BE2C (cell line): ENCODE measurements at regions not wholly inside any gene's neighbourhood (a gene's known extent, or its start where the extent isn't known, plus 50 kb on each side); places are given as distances from the start of the nearest gene placed in this dataset.

Experiments used
- DNase-seq: peaks from one replicate; pipeline ENCODE4 v3.0.0-alpha.2; 2020
- H3K27me3 ChIP-seq: fragments of 250-450 bp; sonication (Bioruptor Pico); 2 replicates; pipeline ENCODE4 v1.5.1; 2020; ENCODE audit warnings: mild to moderate bottlenecking
- H3K36me3 ChIP-seq: fragments of 250-450 bp; sonication (Bioruptor Pico); 2 replicates; pipeline ENCODE4 v1.5.1; 2020; ENCODE audit warnings: mild to moderate bottlenecking
- H3K4me1 ChIP-seq: fragments of 250-450 bp; sonication (Bioruptor Pico); 2 replicates; pipeline ENCODE4 v1.5.1; 2020
- H3K4me3 ChIP-seq: 2 replicates; pipeline ENCODE4 v1.5.1; 2011; ENCODE audit warnings: low read depth, low read length
- H3K9me3 ChIP-seq: fragments of 250-450 bp; sonication (Bioruptor Pico); 2 replicates; pipeline ENCODE4 v1.5.1; 2020
- TF ChIP-seq, protein P1 (sequence below): IDR thresholded peaks from 2 replicates; pipeline ENCODE4 v1.5.1; 2012; ENCODE audit warnings: mild to moderate bottlenecking, low read depth, low read length

DNA sequence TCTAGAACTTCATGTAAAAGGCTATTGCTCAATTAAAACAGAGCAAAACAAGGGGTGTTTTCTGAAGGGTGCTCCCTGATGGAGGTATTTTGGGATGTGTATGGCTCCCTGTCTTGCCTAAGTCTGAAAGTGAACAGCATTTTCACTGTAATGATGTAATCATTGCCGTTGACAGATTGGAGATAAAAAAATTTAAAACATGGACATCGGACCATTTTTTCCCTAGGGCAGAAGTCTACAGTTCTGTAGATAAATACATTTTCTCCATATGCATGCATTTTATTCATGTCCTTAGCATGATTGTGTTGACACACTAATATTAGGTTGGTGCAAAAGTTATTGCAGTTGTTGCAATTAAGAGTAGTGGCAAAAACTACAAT is 85.1 kb upstream of the ATXN1 start:
- Histone ChIP-seq H3K9me3 (no peaks in the 10 kb centered on the region), H3K27me3 (no peaks in the 10 kb centered on the region), H3K4me1 (no peaks in the 10 kb centered on the region), H3K4me3 (no peak overlapping the region), H3K36me3 (no peaks in the 10 kb centered on the region)
- DNase-seq = no peak
- TF ChIP-seq, protein P1, sequence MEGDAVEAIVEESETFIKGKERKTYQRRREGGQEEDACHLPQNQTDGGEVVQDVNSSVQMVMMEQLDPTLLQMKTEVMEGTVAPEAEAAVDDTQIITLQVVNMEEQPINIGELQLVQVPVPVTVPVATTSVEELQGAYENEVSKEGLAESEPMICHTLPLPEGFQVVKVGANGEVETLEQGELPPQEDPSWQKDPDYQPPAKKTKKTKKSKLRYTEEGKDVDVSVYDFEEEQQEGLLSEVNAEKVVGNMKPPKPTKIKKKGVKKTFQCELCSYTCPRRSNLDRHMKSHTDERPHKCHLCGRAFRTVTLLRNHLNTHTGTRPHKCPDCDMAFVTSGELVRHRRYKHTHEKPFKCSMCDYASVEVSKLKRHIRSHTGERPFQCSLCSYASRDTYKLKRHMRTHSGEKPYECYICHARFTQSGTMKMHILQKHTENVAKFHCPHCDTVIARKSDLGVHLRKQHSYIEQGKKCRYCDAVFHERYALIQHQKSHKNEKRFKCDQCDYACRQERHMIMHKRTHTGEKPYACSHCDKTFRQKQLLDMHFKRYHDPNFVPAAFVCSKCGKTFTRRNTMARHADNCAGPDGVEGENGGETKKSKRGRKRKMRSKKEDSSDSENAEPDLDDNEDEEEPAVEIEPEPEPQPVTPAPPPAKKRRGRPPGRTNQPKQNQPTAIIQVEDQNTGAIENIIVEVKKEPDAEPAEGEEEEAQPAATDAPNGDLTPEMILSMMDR = no peak

DNA sequence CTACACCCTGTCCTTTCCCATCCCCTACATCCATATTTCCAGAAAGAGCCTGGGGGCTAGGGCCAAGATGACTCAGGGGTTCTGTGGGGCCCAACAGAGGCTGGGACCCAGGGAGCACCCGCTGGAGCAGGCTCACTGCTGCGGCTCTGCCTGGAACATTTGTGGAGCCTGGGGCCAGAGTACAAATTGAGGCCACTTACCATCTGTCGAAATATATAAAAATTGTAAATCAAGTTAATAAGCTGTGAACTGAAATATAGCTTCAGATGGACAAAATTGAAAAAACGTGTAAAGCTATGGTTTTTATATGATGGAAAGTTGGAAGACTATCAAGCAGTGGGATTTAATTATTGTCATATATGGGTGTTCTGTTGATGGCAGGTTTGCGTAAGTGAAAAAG is 82.9 kb upstream of the ATXN1 start:
- H3K4me1 ChIP-seq = no peaks in the 10 kb centered on the region
- H3K4me3 ChIP-seq = no peak overlapping the region
- no peaks in the 10 kb centered on the region for H3K9me3 ChIP-seq
- no peaks in the 10 kb centered on the region for H3K36me3 ChIP-seq
- no peaks in the 10 kb centered on the region for H3K27me3 ChIP-seq
- DNase-seq = peak; percentile 22
- TF ChIP-seq, protein P1 = no peak

DNA sequence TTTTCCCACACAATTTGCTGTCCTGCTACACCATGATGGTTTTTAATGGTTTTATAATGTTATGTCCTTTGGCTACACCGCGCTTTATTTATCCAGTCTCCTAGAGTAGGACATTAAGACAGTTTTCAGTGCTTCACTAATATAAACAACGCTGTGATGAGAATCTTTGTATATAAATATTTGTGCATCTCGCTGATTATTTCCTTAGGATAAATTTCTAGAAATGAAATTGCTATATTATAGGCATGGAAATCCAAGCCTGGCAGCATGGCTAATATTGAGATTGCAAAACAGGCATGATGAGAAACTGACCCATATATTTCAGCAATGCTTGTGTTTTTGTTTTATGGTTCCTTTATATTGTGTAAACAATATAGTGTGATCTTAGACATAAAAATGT is 81.4 kb upstream of the ATXN1 start:
- no peak overlapping the region for H3K4me3 ChIP-seq
- no peaks in the 10 kb centered on the region for H3K36me3 ChIP-seq
- H3K27me3 ChIP-seq = no peaks in the 10 kb centered on the region
- no peaks in the 10 kb centered on the region for H3K9me3 ChIP-seq
- no peak for DNase-seq
- no peaks in the 10 kb centered on the region for H3K4me1 ChIP-seq
- TF ChIP-seq, protein P1 = no peak

DNA sequence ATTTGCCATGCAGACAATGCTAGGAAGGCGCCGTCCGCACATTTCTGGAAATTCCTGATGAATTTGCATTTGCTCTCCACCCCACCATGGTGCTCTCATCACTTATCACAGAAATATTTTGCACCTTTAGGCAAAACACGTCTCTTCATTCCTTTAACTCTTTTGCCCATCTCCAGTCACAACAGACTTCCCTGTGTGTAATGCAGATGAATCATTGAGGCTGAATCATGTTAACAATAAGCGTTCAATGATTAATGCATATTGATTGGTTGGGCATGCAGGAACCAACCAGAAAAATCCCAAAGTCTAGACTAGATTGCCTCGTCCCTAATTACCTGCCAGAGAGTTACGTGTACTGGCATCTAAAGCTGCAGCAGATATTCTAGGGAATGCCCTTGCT is 80.0 kb upstream of the ATXN1 start:
- no peaks in the 10 kb centered on the region for H3K36me3 ChIP-seq
- no peaks in the 10 kb centered on the region for H3K9me3 ChIP-seq
- DNase-seq = no peak
- TF ChIP-seq, protein P1 = no peak
- H3K27me3 ChIP-seq = no peaks in the 10 kb centered on the region
- H3K4me1 ChIP-seq = no peaks in the 10 kb centered on the region
- H3K4me3 ChIP-seq = no peak overlapping the region

DNA sequence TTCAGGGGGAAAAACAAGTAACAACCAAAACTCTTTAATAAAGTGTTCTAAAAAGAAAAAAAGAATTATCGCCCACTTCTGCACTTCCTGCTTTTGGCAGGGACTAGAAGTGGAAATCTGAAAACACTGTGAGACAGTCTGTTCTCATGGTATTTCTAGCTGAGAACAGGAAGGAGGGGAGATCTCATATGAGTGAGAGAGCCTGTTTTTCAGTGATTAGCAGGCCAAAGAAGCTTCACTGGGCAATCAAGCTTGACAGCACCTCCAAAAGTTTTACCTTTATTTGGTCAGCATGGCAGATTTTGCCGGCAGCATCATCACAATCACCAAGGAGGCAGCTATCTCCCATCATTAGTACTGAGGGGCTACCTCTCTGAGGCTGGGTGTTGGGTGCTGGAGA is 79.5 kb upstream of the ATXN1 start:
- Histone ChIP-seq H3K4me1 (no peaks in the 10 kb centered on the region), H3K27me3 (no peaks in the 10 kb centered on the region), H3K4me3 (no peak overlapping the region), H3K9me3 (no peaks in the 10 kb centered on the region), H3K36me3 (no peaks in the 10 kb centered on the region)
- TF ChIP-seq, protein P1 = no peak
- no peak for DNase-seq

DNA sequence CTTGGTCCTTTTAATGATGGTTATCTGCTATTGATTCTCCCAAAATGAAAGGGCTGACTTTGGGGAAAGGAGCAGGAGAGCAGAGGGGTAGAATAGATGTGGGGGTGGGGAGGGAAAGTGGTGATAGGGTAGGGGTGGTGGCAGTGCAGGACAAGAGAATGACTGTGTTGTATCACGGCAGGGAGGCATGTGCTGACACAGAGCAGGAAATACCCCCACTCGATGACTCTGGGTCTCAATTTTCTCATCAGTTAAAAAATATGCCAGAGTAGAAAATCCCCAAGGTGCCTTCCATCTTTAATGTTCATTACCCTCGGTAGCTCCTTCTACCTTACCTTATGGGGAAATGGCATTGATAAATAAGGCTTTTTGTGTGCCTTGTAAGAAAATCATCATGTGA is 79.0 kb upstream of the ATXN1 start:
- Histone ChIP-seq H3K27me3 (no peaks in the 10 kb centered on the region), H3K4me3 (no peak overlapping the region), H3K4me1 (no peaks in the 10 kb centered on the region), H3K9me3 (no peaks in the 10 kb centered on the region), H3K36me3 (no peaks in the 10 kb centered on the region)
- no peak for DNase-seq
- TF ChIP-seq, protein P1 = no peak
